ENCODE measurements at regions not wholly inside any gene's neighbourhood (a gene's known extent, or its start where the extent isn't known, plus 50 kb on each side); places are given as distances from the start of the nearest gene placed in this dataset.

DNA sequence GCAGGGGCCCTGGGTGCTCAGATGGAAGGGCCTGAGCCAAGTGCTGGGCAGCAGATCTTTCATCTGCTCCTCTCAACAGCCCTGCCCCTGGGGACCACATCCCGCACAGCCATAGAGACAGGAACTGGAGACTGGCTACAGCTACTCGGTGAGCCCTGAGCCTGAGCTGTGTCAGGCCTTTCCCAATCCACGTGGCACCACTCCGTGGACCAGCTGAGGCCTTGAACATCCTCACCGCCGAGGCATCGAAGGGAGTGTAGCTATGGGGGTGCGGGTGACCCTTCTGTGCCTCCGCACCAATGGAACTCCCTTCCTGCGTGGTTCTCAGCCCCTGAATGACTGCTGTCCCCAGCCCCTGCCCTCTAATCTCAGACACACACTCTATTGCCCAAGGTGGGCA, 362.7 kb upstream of the SHH start:
- DNase-seq, result no peak
- H3K9me3 ChIP-seq, result no peaks in the 10 kb centered on the region

GRCh38 chr7:156174428-156174827, 362.2 kb upstream of the SHH start:
- 85 to 88% methylated on average over 17 of the region's 17 CpGs for WGBS, 2 donors
- ATAC-seq, result no peak
- intact Hi-C loops (cut with DNase I), result no loop called here

More for the DNA sequence above, 362.7 kb upstream of the SHH start:
- no peaks in the 10 kb centered on the region for H3K36me3 ChIP-seq
- no peak for TF ChIP-seq CTCF (IDR thresholded peaks at IDR 0.05)
- intact Hi-C loops (cut with DNase I), result no loop called here
- no peaks in the 10 kb centered on the region for H3K4me1 ChIP-seq
- no peak for ATAC-seq
- H3K27me3 ChIP-seq, result peaks cover 0 to 45% (median 16%) of the 10 kb centered on the region in 7 donors
- no peak overlapping the region for H3K27ac ChIP-seq
- no peak overlapping the region for H3K4me3 ChIP-seq
- WGBS, 2 donors, result 78 to 81% methylated on average over 10 of the region's 10 CpGs

GRCh38 chr7:156173748-156174353, 361.6 kb upstream of the SHH start:
- H3K4me3 ChIP-seq, result no peak overlapping the region
- H3K27ac ChIP-seq, result no peak overlapping the region
- DNase-seq, result no peak
- WGBS, 2 donors, result 79 to 82% methylated on average over 18 of the region's 18 CpGs
- no peak for TF ChIP-seq CTCF (IDR thresholded peaks at IDR 0.05)
- no peaks in the 10 kb centered on the region for H3K4me1 ChIP-seq
- peaks cover 0 to 46% (median 23%) of the 10 kb centered on the region in 7 donors for H3K27me3 ChIP-seq
- ATAC-seq, result peak in 1 of 8 donors; percentile 35
- H3K36me3 ChIP-seq, result no peaks in the 10 kb centered on the region
- no peaks in the 10 kb centered on the region for H3K9me3 ChIP-seq
- intact Hi-C loops (cut with DNase I), result no loop called here

More at GRCh38 chr7:156174428-156174827, 362.2 kb upstream of the SHH start:
- DNase-seq, result no peak
- Histone ChIP-seq H3K27ac (no peak overlapping the region), H3K4me3 (no peak overlapping the region), H3K36me3 (no peaks in the 10 kb centered on the region), H3K27me3 (peaks cover 0 to 48% (median 22%) of the 10 kb centered on the region in 7 donors), H3K9me3 (no peaks in the 10 kb centered on the region), H3K4me1 (no peaks in the 10 kb centered on the region)
- no peak for TF ChIP-seq CTCF (IDR thresholded peaks at IDR 0.05)

DNA sequence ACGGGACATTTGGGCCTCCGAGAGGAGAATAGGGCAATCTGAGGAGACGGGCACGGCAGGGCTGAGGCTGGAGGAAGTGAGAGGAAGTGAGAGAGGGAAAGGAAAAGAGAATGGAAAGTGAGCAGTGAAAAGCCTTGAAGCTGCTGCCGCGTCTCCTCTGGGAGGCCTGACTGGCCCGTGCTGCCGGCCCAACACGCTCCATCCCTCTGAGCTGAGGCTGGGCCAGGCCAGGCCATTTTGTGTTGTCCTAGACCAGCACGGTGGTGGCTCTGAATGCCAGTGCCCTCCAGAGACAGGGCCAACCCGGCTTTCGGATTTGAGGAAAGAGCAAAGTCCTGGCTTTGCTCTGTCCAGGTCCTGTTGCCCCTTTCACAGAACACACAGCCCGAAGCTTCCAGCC, 361.1 kb upstream of the SHH start:
- H3K4me3 ChIP-seq, result no peak overlapping the region
- no peaks in the 10 kb centered on the region for H3K36me3 ChIP-seq
- ATAC-seq, result peak in 1 of 8 donors; percentile 18
- no peaks in the 10 kb centered on the region for H3K4me1 ChIP-seq
- H3K9me3 ChIP-seq, result no peaks in the 10 kb centered on the region
- 64 to 66% methylated on average over 13 of the region's 13 CpGs for WGBS, 2 donors
- no peak for TF ChIP-seq CTCF (IDR thresholded peaks at IDR 0.05)
- DNase-seq, result no peak
- H3K27ac ChIP-seq, result no peak overlapping the region
- peaks cover 0 to 46% (median 23%) of the 10 kb centered on the region in 7 donors for H3K27me3 ChIP-seq
- intact Hi-C loops (cut with DNase I), result no loop called here

All from heart right ventricle (tissue), 16 donors.